ENCODE measurements at regions not wholly inside any gene's neighbourhood (a gene's known extent, or its start where the extent isn't known, plus 50 kb on each side); places are given as distances from the start of the nearest gene placed in this dataset.

- no peaks in the 10 kb centered on the region for H3K27me3 ChIP-seq (ENCODE audit: control insufficient read depth in 2 of 2, insufficient read depth in 2 of 2, low read length in 2 of 2)
Measured at GRCh38 chr18:39481281-39481680, 1915.7 kb upstream of the CELF4 start.

GRCh38 chr18:39480494-39481195 lies 1915.0 kb upstream of the CELF4 start:
- H3K9ac ChIP-seq (ENCODE audit: low read depth in 1 of 2, low read length in 2 of 2): no peak overlapping the region
- no peaks in the 10 kb centered on the region for H3K4me1 ChIP-seq (ENCODE audit: control insufficient read depth in 2 of 2, insufficient read depth in 2 of 2, low read length in 2 of 2)
- no peaks in the 10 kb centered on the region for H3K36me3 ChIP-seq (ENCODE audit: control insufficient read depth in 2 of 2, insufficient read depth in 2 of 2, low read length in 2 of 2)
- H3K4me3 ChIP-seq (ENCODE audit: low read length in 2 of 2): no peak overlapping the region
- H3K27ac ChIP-seq (ENCODE audit: low read depth in 2 of 2, low read length in 2 of 2): no peak overlapping the region
- no peaks in the 10 kb centered on the region for H3K9me3 ChIP-seq (ENCODE audit: control insufficient read depth in 2 of 2, low read length in 2 of 2)
- H3K27me3 ChIP-seq (ENCODE audit: control insufficient read depth in 2 of 2, insufficient read depth in 2 of 2, low read length in 2 of 2): no peaks in the 10 kb centered on the region

More at GRCh38 chr18:39481281-39481680, 1915.7 kb upstream of the CELF4 start:
- no peaks in the 10 kb centered on the region for H3K9me3 ChIP-seq (ENCODE audit: control insufficient read depth in 2 of 2, low read length in 2 of 2)
- H3K9ac ChIP-seq (ENCODE audit: low read depth in 1 of 2, low read length in 2 of 2): no peak overlapping the region
- H3K36me3 ChIP-seq (ENCODE audit: control insufficient read depth in 2 of 2, insufficient read depth in 2 of 2, low read length in 2 of 2): no peaks in the 10 kb centered on the region
- no peak overlapping the region for H3K27ac ChIP-seq (ENCODE audit: low read depth in 2 of 2, low read length in 2 of 2)
- no peak overlapping the region for H3K4me3 ChIP-seq (ENCODE audit: low read length in 2 of 2)
- no peaks in the 10 kb centered on the region for H3K4me1 ChIP-seq (ENCODE audit: control insufficient read depth in 2 of 2, insufficient read depth in 2 of 2, low read length in 2 of 2)

DNA sequence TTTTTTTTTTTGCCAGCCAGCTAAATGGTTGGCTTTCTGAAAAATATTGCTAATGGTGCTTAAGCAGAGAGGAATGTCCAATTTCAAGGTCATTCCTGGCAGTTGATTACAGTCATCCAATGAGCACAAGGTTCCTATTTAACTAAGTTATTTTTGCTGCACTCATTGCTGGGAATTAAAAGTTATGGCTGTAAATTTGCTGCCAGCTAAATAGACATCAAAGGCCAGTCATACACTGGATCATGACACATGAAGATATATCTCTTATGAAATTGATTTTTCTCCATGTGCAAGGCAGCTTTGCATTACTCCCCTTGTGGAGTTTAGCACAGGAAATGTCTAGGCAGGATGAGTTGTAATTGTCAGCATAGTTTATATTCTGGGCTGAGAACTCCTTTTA lies 1898.4 kb upstream of the CELF4 start:
- Histone ChIP-seq H3K36me3 (ENCODE audit: control insufficient read depth in 2 of 2, insufficient read depth in 2 of 2, low read length in 2 of 2) (no peaks in the 10 kb centered on the region), H3K9ac (ENCODE audit: low read depth in 1 of 2, low read length in 2 of 2) (no peak overlapping the region)

DNA sequence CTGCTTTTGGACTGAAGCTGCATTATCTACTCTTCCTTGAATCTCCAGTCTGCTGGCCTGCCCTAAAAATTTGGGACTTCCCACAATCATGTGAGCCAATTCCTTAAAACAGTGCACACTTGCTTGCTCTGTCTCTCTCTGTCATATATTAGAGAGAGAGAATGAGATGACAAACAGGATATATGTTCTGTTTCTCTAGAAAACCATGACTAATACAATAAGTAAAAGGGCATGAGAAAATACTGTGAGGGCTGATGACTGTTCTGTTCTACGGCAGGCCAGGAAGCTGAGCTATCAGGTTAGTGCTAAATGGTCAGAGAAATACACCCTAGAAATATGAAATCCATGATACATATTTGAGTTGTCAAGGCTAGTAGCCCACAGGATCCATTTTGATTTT lies 1896.8 kb upstream of the CELF4 start:
- no peak overlapping the region for H3K9ac ChIP-seq (ENCODE audit: low read depth in 1 of 2, low read length in 2 of 2)
- no peak overlapping the region for H3K4me3 ChIP-seq (ENCODE audit: low read length in 2 of 2)
- H3K9me3 ChIP-seq (ENCODE audit: control insufficient read depth in 2 of 2, low read length in 2 of 2): no peaks in the 10 kb centered on the region
- no peaks in the 10 kb centered on the region for H3K4me1 ChIP-seq (ENCODE audit: control insufficient read depth in 2 of 2, insufficient read depth in 2 of 2, low read length in 2 of 2)
- H3K36me3 ChIP-seq (ENCODE audit: control insufficient read depth in 2 of 2, insufficient read depth in 2 of 2, low read length in 2 of 2): no peaks in the 10 kb centered on the region
- no peaks in the 10 kb centered on the region for H3K27me3 ChIP-seq (ENCODE audit: control insufficient read depth in 2 of 2, insufficient read depth in 2 of 2, low read length in 2 of 2)
- H3K27ac ChIP-seq (ENCODE audit: low read depth in 2 of 2, low read length in 2 of 2): no peak overlapping the region

More for the DNA sequence above, 1898.4 kb upstream of the CELF4 start:
- Histone ChIP-seq H3K4me1 (ENCODE audit: control insufficient read depth in 2 of 2, insufficient read depth in 2 of 2, low read length in 2 of 2) (no peaks in the 10 kb centered on the region), H3K27me3 (ENCODE audit: control insufficient read depth in 2 of 2, insufficient read depth in 2 of 2, low read length in 2 of 2) (no peaks in the 10 kb centered on the region), H3K4me3 (ENCODE audit: low read length in 2 of 2) (no peak overlapping the region), H3K27ac (ENCODE audit: low read depth in 2 of 2, low read length in 2 of 2) (no peak overlapping the region), H3K9me3 (ENCODE audit: control insufficient read depth in 2 of 2, low read length in 2 of 2) (no peaks in the 10 kb centered on the region)

DNA sequence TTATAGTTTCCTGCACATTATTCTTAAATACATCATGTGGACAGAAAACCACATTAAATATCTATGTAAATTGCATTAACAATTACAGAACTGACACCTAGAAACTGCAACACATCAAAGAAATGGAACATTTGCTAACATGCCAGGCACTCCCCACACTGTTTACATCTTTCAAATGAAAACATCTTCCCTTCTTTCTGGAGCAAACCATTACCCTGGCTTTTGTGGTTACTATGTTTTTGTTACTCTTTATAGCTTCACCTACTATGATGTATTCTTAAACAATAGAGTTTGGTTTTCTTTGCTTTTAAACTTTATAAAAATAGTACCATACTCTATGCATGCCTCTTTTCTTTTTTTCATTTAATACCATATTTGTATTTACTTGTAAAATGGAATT lies 1894.5 kb upstream of the CELF4 start:
- Histone ChIP-seq H3K27me3 (ENCODE audit: control insufficient read depth in 2 of 2, insufficient read depth in 2 of 2, low read length in 2 of 2) (no peaks in the 10 kb centered on the region), H3K36me3 (ENCODE audit: control insufficient read depth in 2 of 2, insufficient read depth in 2 of 2, low read length in 2 of 2) (no peaks in the 10 kb centered on the region), H3K9me3 (ENCODE audit: control insufficient read depth in 2 of 2, low read length in 2 of 2) (no peaks in the 10 kb centered on the region)

GRCh38 chr18:39455285-39455684 lies 1889.7 kb upstream of the CELF4 start:
- Histone ChIP-seq H3K27me3 (ENCODE audit: control insufficient read depth in 2 of 2, insufficient read depth in 2 of 2, low read length in 2 of 2) (no peaks in the 10 kb centered on the region), H3K36me3 (ENCODE audit: control insufficient read depth in 2 of 2, insufficient read depth in 2 of 2, low read length in 2 of 2) (no peaks in the 10 kb centered on the region), H3K4me3 (ENCODE audit: low read length in 2 of 2) (no peak overlapping the region), H3K27ac (ENCODE audit: low read depth in 2 of 2, low read length in 2 of 2) (no peak overlapping the region), H3K9me3 (ENCODE audit: control insufficient read depth in 2 of 2, low read length in 2 of 2) (no peaks in the 10 kb centered on the region), H3K9ac (ENCODE audit: low read depth in 1 of 2, low read length in 2 of 2) (no peak overlapping the region), H3K4me1 (ENCODE audit: control insufficient read depth in 2 of 2, insufficient read depth in 2 of 2, low read length in 2 of 2) (no peaks in the 10 kb centered on the region)

More for the DNA sequence above, 1894.5 kb upstream of the CELF4 start:
- H3K9ac ChIP-seq (ENCODE audit: low read depth in 1 of 2, low read length in 2 of 2): no peak overlapping the region
- no peak overlapping the region for H3K4me3 ChIP-seq (ENCODE audit: low read length in 2 of 2)
- H3K4me1 ChIP-seq (ENCODE audit: control insufficient read depth in 2 of 2, insufficient read depth in 2 of 2, low read length in 2 of 2): no peaks in the 10 kb centered on the region
- no peak overlapping the region for H3K27ac ChIP-seq (ENCODE audit: low read depth in 2 of 2, low read length in 2 of 2)

DNA sequence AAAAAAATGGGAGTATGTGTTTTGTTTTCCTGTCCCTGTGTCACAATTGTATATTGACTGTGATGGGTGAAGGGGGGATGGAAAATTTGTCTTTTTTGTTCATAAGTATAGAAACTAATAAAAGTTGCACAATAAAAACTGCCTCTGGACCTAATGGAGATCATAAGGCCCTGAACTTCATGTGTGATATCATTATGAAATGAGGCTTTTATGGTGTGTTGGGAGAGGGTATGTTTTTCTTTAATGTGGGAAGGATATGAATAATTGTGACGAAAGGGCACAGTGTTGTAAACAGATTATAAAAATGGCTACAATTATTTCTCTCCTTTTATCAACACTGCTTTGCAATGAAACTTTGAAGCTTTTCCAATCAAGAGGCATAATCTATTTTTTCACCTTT lies 1889.3 kb upstream of the CELF4 start:
- H3K9me3 ChIP-seq (ENCODE audit: control insufficient read depth in 2 of 2, low read length in 2 of 2): no peaks in the 10 kb centered on the region
- no peaks in the 10 kb centered on the region for H3K36me3 ChIP-seq (ENCODE audit: control insufficient read depth in 2 of 2, insufficient read depth in 2 of 2, low read length in 2 of 2)
- no peak overlapping the region for H3K27ac ChIP-seq (ENCODE audit: low read depth in 2 of 2, low read length in 2 of 2)
- no peaks in the 10 kb centered on the region for H3K4me1 ChIP-seq (ENCODE audit: control insufficient read depth in 2 of 2, insufficient read depth in 2 of 2, low read length in 2 of 2)
- H3K4me3 ChIP-seq (ENCODE audit: low read length in 2 of 2): no peak overlapping the region
- no peak overlapping the region for H3K9ac ChIP-seq (ENCODE audit: low read depth in 1 of 2, low read length in 2 of 2)
- H3K27me3 ChIP-seq (ENCODE audit: control insufficient read depth in 2 of 2, insufficient read depth in 2 of 2, low read length in 2 of 2): no peaks in the 10 kb centered on the region

GRCh38 chr18:39453882-39454281 lies 1888.3 kb upstream of the CELF4 start:
- Histone ChIP-seq H3K4me3 (ENCODE audit: low read length in 2 of 2) (peak overlapping the region; percentile 0 to 37), H3K27me3 (ENCODE audit: control insufficient read depth in 2 of 2, insufficient read depth in 2 of 2, low read length in 2 of 2) (no peaks in the 10 kb centered on the region), H3K9ac (ENCODE audit: low read depth in 1 of 2, low read length in 2 of 2) (no peak overlapping the region), H3K4me1 (ENCODE audit: control insufficient read depth in 2 of 2, insufficient read depth in 2 of 2, low read length in 2 of 2) (no peaks in the 10 kb centered on the region), H3K9me3 (ENCODE audit: control insufficient read depth in 2 of 2, low read length in 2 of 2) (no peaks in the 10 kb centered on the region), H3K36me3 (ENCODE audit: control insufficient read depth in 2 of 2, insufficient read depth in 2 of 2, low read length in 2 of 2) (no peaks in the 10 kb centered on the region), H3K27ac (ENCODE audit: low read depth in 2 of 2, low read length in 2 of 2) (no peak overlapping the region)

GRCh38 chr18:39453356-39453755 lies 1887.8 kb upstream of the CELF4 start:
- H3K9ac ChIP-seq (ENCODE audit: low read depth in 1 of 2, low read length in 2 of 2): no peak overlapping the region
- no peaks in the 10 kb centered on the region for H3K27me3 ChIP-seq (ENCODE audit: control insufficient read depth in 2 of 2, insufficient read depth in 2 of 2, low read length in 2 of 2)
- no peak overlapping the region for H3K27ac ChIP-seq (ENCODE audit: low read depth in 2 of 2, low read length in 2 of 2)
- no peaks in the 10 kb centered on the region for H3K36me3 ChIP-seq (ENCODE audit: control insufficient read depth in 2 of 2, insufficient read depth in 2 of 2, low read length in 2 of 2)
- no peaks in the 10 kb centered on the region for H3K9me3 ChIP-seq (ENCODE audit: control insufficient read depth in 2 of 2, low read length in 2 of 2)
- H3K4me3 ChIP-seq (ENCODE audit: low read length in 2 of 2): no peak overlapping the region
- H3K4me1 ChIP-seq (ENCODE audit: control insufficient read depth in 2 of 2, insufficient read depth in 2 of 2, low read length in 2 of 2): no peaks in the 10 kb centered on the region

DNA sequence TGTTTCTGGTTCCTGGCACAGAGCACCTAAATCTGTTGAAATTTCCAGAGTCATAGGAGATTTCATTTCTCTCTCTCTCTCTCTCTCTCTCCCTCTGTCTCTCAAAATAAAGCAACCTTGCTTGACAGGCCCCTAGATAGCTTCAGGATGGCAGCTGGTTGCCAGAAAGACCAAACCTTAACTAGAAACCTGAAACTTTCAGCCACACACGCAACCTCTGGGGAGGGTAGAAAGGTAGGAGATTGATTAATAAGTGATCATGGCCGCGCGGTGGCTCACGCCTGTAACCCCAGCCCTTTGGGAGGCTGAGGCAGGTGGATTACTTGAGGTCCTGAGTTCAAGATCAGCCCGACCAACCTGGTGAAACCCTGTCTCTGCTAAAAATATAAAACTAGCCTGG lies 1885.4 kb upstream of the CELF4 start:
- Histone ChIP-seq H3K27ac (ENCODE audit: low read depth in 2 of 2, low read length in 2 of 2) (no peak overlapping the region), H3K27me3 (ENCODE audit: control insufficient read depth in 2 of 2, insufficient read depth in 2 of 2, low read length in 2 of 2) (no peaks in the 10 kb centered on the region)

More for the DNA sequence above, 1885.4 kb upstream of the CELF4 start:
- no peaks in the 10 kb centered on the region for H3K9me3 ChIP-seq (ENCODE audit: control insufficient read depth in 2 of 2, low read length in 2 of 2)
- H3K4me1 ChIP-seq (ENCODE audit: control insufficient read depth in 2 of 2, insufficient read depth in 2 of 2, low read length in 2 of 2): no peaks in the 10 kb centered on the region
- no peak overlapping the region for H3K9ac ChIP-seq (ENCODE audit: low read depth in 1 of 2, low read length in 2 of 2)
- H3K36me3 ChIP-seq (ENCODE audit: control insufficient read depth in 2 of 2, insufficient read depth in 2 of 2, low read length in 2 of 2): no peaks in the 10 kb centered on the region
- no peak overlapping the region for H3K4me3 ChIP-seq (ENCODE audit: low read length in 2 of 2)
